OCI-LY7 (cell line): ENCODE measurements at regions not wholly inside any gene's neighbourhood (a gene's known extent, or its start where the extent isn't known, plus 50 kb on each side); places are given as distances from the start of the nearest gene placed in this dataset.

Experiments
- EZH2phosphoT487 ChIP-seq: fragments of 200-600 bp; sonication (generic); IDR thresholded peaks from 2 replicates; pipeline ENCODE4 v1.6.1; 2018; ENCODE audit warnings: low read depth, borderline replicate concordance, mild to moderate bottlenecking, mixed run types, antibody characterized with exemption, low read length, moderate library complexity, mixed read lengths
- TF ChIP-seq, protein P1 (sequence below): fragments of 200-600 bp; sonication (generic); conservative IDR thresholded peaks from 2 replicates; pipeline ENCODE4 v1.5.1; 2014; ENCODE audit warnings: mild to moderate bottlenecking, antibody characterized with exemption, low read length, moderate library complexity, mixed read lengths

GRCh38 chr11:92854952-92855351 lies 114.5 kb upstream of the MTNR1B start:
- TF ChIP-seq, protein P1, sequence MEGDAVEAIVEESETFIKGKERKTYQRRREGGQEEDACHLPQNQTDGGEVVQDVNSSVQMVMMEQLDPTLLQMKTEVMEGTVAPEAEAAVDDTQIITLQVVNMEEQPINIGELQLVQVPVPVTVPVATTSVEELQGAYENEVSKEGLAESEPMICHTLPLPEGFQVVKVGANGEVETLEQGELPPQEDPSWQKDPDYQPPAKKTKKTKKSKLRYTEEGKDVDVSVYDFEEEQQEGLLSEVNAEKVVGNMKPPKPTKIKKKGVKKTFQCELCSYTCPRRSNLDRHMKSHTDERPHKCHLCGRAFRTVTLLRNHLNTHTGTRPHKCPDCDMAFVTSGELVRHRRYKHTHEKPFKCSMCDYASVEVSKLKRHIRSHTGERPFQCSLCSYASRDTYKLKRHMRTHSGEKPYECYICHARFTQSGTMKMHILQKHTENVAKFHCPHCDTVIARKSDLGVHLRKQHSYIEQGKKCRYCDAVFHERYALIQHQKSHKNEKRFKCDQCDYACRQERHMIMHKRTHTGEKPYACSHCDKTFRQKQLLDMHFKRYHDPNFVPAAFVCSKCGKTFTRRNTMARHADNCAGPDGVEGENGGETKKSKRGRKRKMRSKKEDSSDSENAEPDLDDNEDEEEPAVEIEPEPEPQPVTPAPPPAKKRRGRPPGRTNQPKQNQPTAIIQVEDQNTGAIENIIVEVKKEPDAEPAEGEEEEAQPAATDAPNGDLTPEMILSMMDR: no peak
- no peak for TF ChIP-seq EZH2phosphoT487
